PC-9 (cell line): ENCODE measurements at regions not wholly inside any gene's neighbourhood (a gene's known extent, or its start where the extent isn't known, plus 50 kb on each side); places are given as distances from the start of the nearest gene placed in this dataset.

Source experiments
- EZH2 ChIP-seq: fragments of 200-600 bp; sonication (generic); IDR thresholded peaks from 2 replicates; pipeline ENCODE4 v1.8.0; 2017; ENCODE audit warnings: antibody characterized with exemption, low read depth
- TF ChIP-seq, protein P1 (sequence below): fragments of 200-600 bp; sonication (generic); conservative IDR thresholded peaks from 2 replicates; pipeline ENCODE4 v1.6.1; 2017; ENCODE audit warnings: mixed run types, antibody characterized with exemption, mild to moderate bottlenecking, moderate library complexity

DNA sequence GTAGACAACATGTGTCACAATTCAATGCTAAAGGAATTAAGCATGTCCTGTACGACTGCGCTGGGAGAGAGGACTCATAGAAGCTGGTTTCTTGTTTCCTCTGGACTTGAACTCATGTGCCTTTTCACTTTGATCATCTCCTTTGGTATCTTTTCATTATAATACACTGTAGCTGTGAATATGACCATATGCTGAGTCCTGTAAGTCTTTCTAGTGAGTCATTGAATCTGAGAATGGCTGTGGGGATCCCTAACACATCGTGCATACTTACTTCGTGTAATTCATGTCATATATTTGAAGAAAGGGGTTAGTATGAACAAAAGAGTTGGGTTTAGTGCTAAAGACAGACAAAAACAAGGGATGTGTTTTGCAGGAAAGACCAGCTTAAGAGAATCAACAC lies 148.1 kb upstream of the RUNX1 start:
- TF ChIP-seq, protein P1, sequence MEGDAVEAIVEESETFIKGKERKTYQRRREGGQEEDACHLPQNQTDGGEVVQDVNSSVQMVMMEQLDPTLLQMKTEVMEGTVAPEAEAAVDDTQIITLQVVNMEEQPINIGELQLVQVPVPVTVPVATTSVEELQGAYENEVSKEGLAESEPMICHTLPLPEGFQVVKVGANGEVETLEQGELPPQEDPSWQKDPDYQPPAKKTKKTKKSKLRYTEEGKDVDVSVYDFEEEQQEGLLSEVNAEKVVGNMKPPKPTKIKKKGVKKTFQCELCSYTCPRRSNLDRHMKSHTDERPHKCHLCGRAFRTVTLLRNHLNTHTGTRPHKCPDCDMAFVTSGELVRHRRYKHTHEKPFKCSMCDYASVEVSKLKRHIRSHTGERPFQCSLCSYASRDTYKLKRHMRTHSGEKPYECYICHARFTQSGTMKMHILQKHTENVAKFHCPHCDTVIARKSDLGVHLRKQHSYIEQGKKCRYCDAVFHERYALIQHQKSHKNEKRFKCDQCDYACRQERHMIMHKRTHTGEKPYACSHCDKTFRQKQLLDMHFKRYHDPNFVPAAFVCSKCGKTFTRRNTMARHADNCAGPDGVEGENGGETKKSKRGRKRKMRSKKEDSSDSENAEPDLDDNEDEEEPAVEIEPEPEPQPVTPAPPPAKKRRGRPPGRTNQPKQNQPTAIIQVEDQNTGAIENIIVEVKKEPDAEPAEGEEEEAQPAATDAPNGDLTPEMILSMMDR: no peak
- TF ChIP-seq EZH2: no peak
